Neural cell (in vitro differentiated cells): ENCODE measurements at regions not wholly inside any gene's neighbourhood (a gene's known extent, or its start where the extent isn't known, plus 50 kb on each side); places are given as distances from the start of the nearest gene placed in this dataset.

Experiments
- H2AFZ ChIP-seq: fragments of 200-600, 300-800 bp; sonication (generic), shearing (Covaris generic); 2 replicates; pipeline ENCODE4 v1.6.0; 2014; ENCODE audit warnings: low read depth, mild to moderate bottlenecking, antibody characterized with exemption, low read length, moderate library complexity
- H3F3A ChIP-seq: fragments of 200-600 bp; shearing (Covaris generic); 2 replicates; pipeline ENCODE4 v1.6.1; 2016; ENCODE audit warnings: mild to moderate bottlenecking, moderate library complexity, mixed read lengths, antibody characterized with exemption, low read length; ENCODE audit not compliant: insufficient read depth, poor library complexity, severe bottlenecking
- H3K27ac ChIP-seq: fragments of 200-600, 300-800 bp; sonication (generic), shearing (Covaris generic); 2 replicates; pipeline ENCODE4 v1.5.1; 2014; ENCODE audit warnings: mild to moderate bottlenecking, low read length, moderate library complexity
- H3K27me3 ChIP-seq: fragments of 300-800, 200-600 bp; sonication (generic), shearing (Covaris generic); 2 replicates; pipeline ENCODE4 v1.6.0; 2014; ENCODE audit warnings: mild to moderate bottlenecking, low read depth, low read length, moderate library complexity; ENCODE audit not compliant: insufficient read depth
- H3K36me3 ChIP-seq: fragments of 300-800, 200-600 bp; sonication (generic), shearing (Covaris generic); 2 replicates; pipeline ENCODE4 v1.5.1; 2014; ENCODE audit warnings: mild to moderate bottlenecking, antibody characterized with exemption, low read length, moderate library complexity; ENCODE audit not compliant: insufficient read depth
- H3K4me2 ChIP-seq: fragments of 300-800, 200-600 bp; sonication (generic), shearing (Covaris generic); 2 replicates; pipeline ENCODE4 v1.6.0; 2014; ENCODE audit warnings: mild to moderate bottlenecking, low read length
- H3K4me3 ChIP-seq: fragments of 300-800, 200-600 bp; sonication (generic), shearing (Covaris generic); 2 replicates; pipeline ENCODE4 v1.5.1; 2014; ENCODE audit warnings: mild to moderate bottlenecking, low read length, moderate library complexity
- H3K79me2 ChIP-seq: fragments of 200-600 bp; shearing (Covaris generic); replicated peaks from 2 replicates; pipeline ENCODE4 v1.6.0; 2014; ENCODE audit warnings: mild to moderate bottlenecking, low read length, moderate library complexity; ENCODE audit not compliant: insufficient read depth
- H3K9ac ChIP-seq: fragments of 300-800, 200-600 bp; sonication (generic), shearing (Covaris generic); 2 replicates; pipeline ENCODE4 v1.6.1; 2016; ENCODE audit warnings: mild to moderate bottlenecking, low read length, mixed read lengths
- H3K9me2 ChIP-seq: fragments of 200-600 bp; shearing (Covaris generic); 2 replicates; pipeline ENCODE4 v1.6.1; 2016; ENCODE audit warnings: mild to moderate bottlenecking, low read length, mixed read lengths; ENCODE audit not compliant: insufficient read depth
- H3K9me3 ChIP-seq: fragments of 200-600, 300-800 bp; sonication (generic), shearing (Covaris generic); 2 replicates; pipeline ENCODE4 v1.6.1; 2016; ENCODE audit warnings: mild to moderate bottlenecking, mixed run types, low read length, moderate library complexity, mixed read lengths
- H4K20me1 ChIP-seq: fragments of 200-600 bp; shearing (Covaris generic); 2 replicates; pipeline ENCODE4 v1.6.1; 2016; ENCODE audit warnings: mild to moderate bottlenecking, mixed run types; ENCODE audit not compliant: insufficient read depth
- EP300 ChIP-seq: fragments of 450-650 bp; conservative IDR thresholded peaks from 2 replicates; pipeline ENCODE4 v1.6.1; 2014; ENCODE audit warnings: antibody characterized with exemption, mild to moderate bottlenecking, moderate library complexity; ENCODE audit not compliant: poor library complexity, severe bottlenecking
- EZH2 ChIP-seq: fragments of 200-600, 300-800 bp; shearing (Covaris generic), sonication (generic); IDR thresholded peaks from 2 replicates; pipeline ENCODE4 v1.6.1; 2014; ENCODE audit warnings: antibody characterized with exemption, low read length, borderline replicate concordance, mild to moderate bottlenecking; ENCODE audit not compliant: insufficient read depth, poor library complexity, severe bottlenecking
- MXI1 ChIP-seq: fragments of 450-650 bp; conservative IDR thresholded peaks from 2 replicates; pipeline ENCODE4 v1.6.1; 2014; ENCODE audit warnings: antibody characterized with exemption, mild to moderate bottlenecking; ENCODE audit not compliant: poor library complexity, severe bottlenecking
- POLR2AphosphoS5 ChIP-seq: IDR thresholded peaks from 2 replicates; pipeline ENCODE4 v1.6.1; 2012
- RAD21 ChIP-seq: fragments of 450-650 bp; conservative IDR thresholded peaks from 2 replicates; pipeline ENCODE4 v1.6.1; 2014; ENCODE audit warnings: antibody characterized with exemption, mild to moderate bottlenecking, moderate library complexity
- REST ChIP-seq: IDR thresholded peaks from 2 replicates; pipeline ENCODE4 v1.6.1; 2012; ENCODE audit warnings: borderline replicate concordance
- SMC3 ChIP-seq: fragments of 450-650 bp; conservative IDR thresholded peaks from 2 replicates; pipeline ENCODE4 v1.6.1; 2014; ENCODE audit warnings: antibody characterized with exemption, mild to moderate bottlenecking, moderate library complexity; ENCODE audit not compliant: poor library complexity
- TAF1 ChIP-seq: IDR thresholded peaks from 2 replicates; pipeline ENCODE4 v1.6.1; 2012; ENCODE audit warnings: low read depth
- TF ChIP-seq, protein P1 (sequence below): fragments of 450-650 bp; IDR thresholded peaks from 2 replicates; pipeline ENCODE4 v1.5.1; 2014; ENCODE audit warnings: antibody characterized with exemption, mild to moderate bottlenecking, moderate library complexity; ENCODE audit not compliant: poor library complexity, severe bottlenecking

DNA sequence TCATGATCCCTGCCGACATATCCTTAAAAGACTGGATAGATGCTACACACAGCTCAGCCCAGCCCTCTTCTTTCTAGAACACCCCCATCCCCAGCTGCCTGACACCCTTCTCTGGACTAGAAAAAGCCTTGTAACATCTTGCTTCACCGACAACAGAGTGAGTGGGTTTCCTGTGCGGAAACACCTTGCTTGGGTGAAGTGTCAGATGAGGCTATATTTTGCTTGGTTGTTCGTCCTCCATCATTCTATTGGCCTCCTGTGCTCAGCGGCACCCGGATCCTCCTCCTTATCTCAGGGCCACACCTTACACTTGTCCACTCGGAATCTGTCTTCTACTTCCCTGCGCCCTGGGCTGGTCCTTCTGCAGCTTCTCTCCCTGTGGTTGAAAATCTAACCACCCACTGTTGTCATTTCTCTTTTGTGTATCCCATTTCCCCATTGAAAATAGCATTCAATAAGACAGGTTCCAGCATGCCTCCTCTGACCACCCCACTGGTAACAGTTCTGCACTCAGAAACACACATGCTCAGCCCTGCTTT is 101.3 kb upstream of the MLN start:
- Histone ChIP-seq H3K9ac (no peak overlapping the region), H3K4me3 (no peak overlapping the region), H4K20me1 (no peaks in the 10 kb centered on the region), H3K9me2 (no peaks in the 10 kb centered on the region), H3K27me3 (no peaks in the 10 kb centered on the region), H2AFZ (no peak overlapping the region), H3F3A (no peaks in the 10 kb centered on the region), H3K9me3 (no peaks in the 10 kb centered on the region), H3K36me3 (no peaks in the 10 kb centered on the region), H3K27ac (peak overlapping the region; percentile 38), H3K4me2 (no peak overlapping the region), H3K79me2 (no peaks in the 10 kb centered on the region)
- TF ChIP-seq, protein P1, sequence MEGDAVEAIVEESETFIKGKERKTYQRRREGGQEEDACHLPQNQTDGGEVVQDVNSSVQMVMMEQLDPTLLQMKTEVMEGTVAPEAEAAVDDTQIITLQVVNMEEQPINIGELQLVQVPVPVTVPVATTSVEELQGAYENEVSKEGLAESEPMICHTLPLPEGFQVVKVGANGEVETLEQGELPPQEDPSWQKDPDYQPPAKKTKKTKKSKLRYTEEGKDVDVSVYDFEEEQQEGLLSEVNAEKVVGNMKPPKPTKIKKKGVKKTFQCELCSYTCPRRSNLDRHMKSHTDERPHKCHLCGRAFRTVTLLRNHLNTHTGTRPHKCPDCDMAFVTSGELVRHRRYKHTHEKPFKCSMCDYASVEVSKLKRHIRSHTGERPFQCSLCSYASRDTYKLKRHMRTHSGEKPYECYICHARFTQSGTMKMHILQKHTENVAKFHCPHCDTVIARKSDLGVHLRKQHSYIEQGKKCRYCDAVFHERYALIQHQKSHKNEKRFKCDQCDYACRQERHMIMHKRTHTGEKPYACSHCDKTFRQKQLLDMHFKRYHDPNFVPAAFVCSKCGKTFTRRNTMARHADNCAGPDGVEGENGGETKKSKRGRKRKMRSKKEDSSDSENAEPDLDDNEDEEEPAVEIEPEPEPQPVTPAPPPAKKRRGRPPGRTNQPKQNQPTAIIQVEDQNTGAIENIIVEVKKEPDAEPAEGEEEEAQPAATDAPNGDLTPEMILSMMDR = no peak
- TF ChIP-seq POLR2AphosphoS5 (no peak), EP300 (no peak), RAD21 (no peak), TAF1 (no peak), MXI1 (no peak), SMC3 (no peak), EZH2 (no peak), REST (no peak)

DNA sequence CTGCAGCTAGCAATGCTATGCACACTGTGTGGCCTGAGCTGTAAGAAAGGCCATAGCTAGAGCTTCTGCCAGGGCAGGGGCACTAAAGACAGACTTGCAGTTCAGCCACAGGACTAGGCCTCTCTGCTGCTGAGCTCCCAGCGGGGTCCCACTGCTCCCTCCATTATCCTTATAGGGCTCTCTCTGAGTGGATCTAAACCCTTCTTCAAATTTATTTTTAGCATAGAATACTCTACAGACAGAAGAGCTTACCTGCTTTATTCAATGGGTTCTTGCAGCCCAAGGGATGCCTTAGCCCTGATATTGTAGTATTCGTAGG is 100.9 kb upstream of the MLN start:
- peak overlapping the region; percentile 25 for H3K9ac ChIP-seq
- H3K9me2 ChIP-seq = no peaks in the 10 kb centered on the region
- TF ChIP-seq MXI1 (no peak), RAD21 (no peak), TAF1 (no peak), EP300 (no peak), SMC3 (no peak), POLR2AphosphoS5 (no peak), REST (no peak), EZH2 (no peak)
- TF ChIP-seq, protein P1 = no peak
- H3K27me3 ChIP-seq = no peaks in the 10 kb centered on the region
- no peak overlapping the region for H2AFZ ChIP-seq
- H3K79me2 ChIP-seq = no peaks in the 10 kb centered on the region
- peak overlapping the region; percentile 38 for H3K27ac ChIP-seq
- H3F3A ChIP-seq = no peaks in the 10 kb centered on the region
- H3K4me3 ChIP-seq = no peak overlapping the region
- H3K36me3 ChIP-seq = no peaks in the 10 kb centered on the region
- H4K20me1 ChIP-seq = no peaks in the 10 kb centered on the region
- H3K4me2 ChIP-seq = no peak overlapping the region
- H3K9me3 ChIP-seq = no peaks in the 10 kb centered on the region
